ENCODE measurements at regions not wholly inside any gene's neighbourhood (a gene's known extent, or its start where the extent isn't known, plus 50 kb on each side); places are given as distances from the start of the nearest gene placed in this dataset.

DNA sequence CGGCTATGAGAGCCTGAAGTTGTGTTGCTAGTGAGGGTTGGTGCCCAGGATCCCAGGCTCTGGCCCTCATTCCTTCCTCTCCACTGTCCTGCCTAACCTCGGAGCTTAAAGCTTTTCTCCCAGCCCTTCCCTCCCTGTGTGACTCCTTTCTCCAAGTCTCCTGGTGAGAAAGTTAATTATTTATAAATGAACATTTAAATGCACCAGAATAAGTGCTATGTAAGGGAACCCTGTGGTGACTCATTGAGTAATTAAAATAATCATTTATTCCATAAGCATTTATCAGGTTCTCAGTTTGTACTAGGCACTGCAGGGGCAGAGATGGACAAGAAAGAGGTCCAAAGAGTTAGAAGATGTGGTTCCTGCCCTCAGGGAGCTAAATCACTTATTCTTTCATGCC, 89.1 kb upstream of the ISX start:
- TF ChIP-seq, protein P1, sequence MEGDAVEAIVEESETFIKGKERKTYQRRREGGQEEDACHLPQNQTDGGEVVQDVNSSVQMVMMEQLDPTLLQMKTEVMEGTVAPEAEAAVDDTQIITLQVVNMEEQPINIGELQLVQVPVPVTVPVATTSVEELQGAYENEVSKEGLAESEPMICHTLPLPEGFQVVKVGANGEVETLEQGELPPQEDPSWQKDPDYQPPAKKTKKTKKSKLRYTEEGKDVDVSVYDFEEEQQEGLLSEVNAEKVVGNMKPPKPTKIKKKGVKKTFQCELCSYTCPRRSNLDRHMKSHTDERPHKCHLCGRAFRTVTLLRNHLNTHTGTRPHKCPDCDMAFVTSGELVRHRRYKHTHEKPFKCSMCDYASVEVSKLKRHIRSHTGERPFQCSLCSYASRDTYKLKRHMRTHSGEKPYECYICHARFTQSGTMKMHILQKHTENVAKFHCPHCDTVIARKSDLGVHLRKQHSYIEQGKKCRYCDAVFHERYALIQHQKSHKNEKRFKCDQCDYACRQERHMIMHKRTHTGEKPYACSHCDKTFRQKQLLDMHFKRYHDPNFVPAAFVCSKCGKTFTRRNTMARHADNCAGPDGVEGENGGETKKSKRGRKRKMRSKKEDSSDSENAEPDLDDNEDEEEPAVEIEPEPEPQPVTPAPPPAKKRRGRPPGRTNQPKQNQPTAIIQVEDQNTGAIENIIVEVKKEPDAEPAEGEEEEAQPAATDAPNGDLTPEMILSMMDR (IDR thresholded peaks at IDR 0.05): no peak
- TF ChIP-seq POLR2AphosphoS5 (IDR thresholded peaks at IDR 0.05): no peak
